ENCODE measurements at regions not wholly inside any gene's neighbourhood (a gene's known extent, or its start where the extent isn't known, plus 50 kb on each side); places are given as distances from the start of the nearest gene placed in this dataset.

GRCh38 chr3:72388644-72389043, 459.6 kb downstream of the SHQ1 start:
- TF ChIP-seq CTCF (IDR thresholded peaks at IDR 0.05; ENCODE audit: insufficient read depth, low read length, poor library complexity, severe bottlenecking): no peak
- TF ChIP-seq EZH2phosphoT487 (conservative IDR thresholded peaks at IDR 0.05; ENCODE audit: low read length): no peak

All from SU-DHL-6 (cell line).